ENCODE measurements at regions not wholly inside any gene's neighbourhood (a gene's known extent, or its start where the extent isn't known, plus 50 kb on each side); places are given as distances from the start of the nearest gene placed in this dataset.

DNA sequence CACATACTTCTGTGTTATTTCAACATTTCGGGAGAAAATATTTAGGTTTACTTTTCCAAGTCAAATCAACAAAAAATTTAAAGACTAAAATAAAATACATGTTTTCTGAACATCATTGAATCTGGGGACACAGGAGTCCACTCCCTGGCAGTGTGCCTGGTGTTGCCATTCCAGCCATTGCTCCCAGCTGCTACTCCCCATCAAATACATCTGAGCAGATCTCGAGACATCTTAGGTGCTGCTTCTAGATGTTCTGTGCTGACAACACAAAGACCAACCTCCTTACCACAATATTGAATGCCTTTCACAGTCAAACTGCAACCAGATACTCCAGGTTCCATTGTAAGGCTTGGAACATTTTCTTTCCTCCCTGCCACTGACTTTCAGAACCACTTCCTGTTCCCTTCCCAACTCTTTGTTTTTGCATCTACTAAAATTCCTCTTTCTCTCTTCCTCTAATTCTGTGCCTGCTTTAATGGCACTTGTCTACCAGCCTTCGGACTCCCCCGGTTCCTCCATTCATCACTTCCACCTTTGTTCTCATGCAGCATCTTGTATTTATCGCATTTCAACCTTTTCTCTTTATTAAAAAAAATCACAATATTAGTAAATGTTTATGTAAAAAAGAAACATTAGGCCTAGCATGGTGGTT lies 81.1 kb upstream of the SLC4A7 start:
- TF ChIP-seq, protein P1, sequence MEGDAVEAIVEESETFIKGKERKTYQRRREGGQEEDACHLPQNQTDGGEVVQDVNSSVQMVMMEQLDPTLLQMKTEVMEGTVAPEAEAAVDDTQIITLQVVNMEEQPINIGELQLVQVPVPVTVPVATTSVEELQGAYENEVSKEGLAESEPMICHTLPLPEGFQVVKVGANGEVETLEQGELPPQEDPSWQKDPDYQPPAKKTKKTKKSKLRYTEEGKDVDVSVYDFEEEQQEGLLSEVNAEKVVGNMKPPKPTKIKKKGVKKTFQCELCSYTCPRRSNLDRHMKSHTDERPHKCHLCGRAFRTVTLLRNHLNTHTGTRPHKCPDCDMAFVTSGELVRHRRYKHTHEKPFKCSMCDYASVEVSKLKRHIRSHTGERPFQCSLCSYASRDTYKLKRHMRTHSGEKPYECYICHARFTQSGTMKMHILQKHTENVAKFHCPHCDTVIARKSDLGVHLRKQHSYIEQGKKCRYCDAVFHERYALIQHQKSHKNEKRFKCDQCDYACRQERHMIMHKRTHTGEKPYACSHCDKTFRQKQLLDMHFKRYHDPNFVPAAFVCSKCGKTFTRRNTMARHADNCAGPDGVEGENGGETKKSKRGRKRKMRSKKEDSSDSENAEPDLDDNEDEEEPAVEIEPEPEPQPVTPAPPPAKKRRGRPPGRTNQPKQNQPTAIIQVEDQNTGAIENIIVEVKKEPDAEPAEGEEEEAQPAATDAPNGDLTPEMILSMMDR (IDR thresholded peaks at IDR 0.05; ENCODE audit: low read depth, low read length, poor library complexity, severe bottlenecking) = no peak
- no peak for TF ChIP-seq EZH2phosphoT487 (IDR thresholded peaks at IDR 0.05; ENCODE audit: borderline replicate concordance, low read length)
